Body of pancreas (tissue), 4 donors: ENCODE measurements at regions not wholly inside any gene's neighbourhood (a gene's known extent, or its start where the extent isn't known, plus 50 kb on each side); places are given as distances from the start of the nearest gene placed in this dataset.

ENCODE experiments used
- POLR2A ChIP-seq, 3 donors: fragments of 450-650 bp; IDR thresholded peaks; one replicate each; pipeline ENCODE4 v1.6.1; 2016; ENCODE audit warnings: antibody characterized with exemption in 3 of 3, mild to moderate bottlenecking in 2 of 3
- TF ChIP-seq, protein P1 (sequence below), 7 experiments: fragments of 450-650 bp in 4 of 7; fragments of 200-600 bp in 3 of 7; sonication (generic) in 3 of 7; IDR thresholded peaks; one replicate each; pipeline ENCODE4 v1.5.1; 2016 to 2019; ENCODE audit warnings: antibody characterized with exemption in 7 of 7

DNA sequence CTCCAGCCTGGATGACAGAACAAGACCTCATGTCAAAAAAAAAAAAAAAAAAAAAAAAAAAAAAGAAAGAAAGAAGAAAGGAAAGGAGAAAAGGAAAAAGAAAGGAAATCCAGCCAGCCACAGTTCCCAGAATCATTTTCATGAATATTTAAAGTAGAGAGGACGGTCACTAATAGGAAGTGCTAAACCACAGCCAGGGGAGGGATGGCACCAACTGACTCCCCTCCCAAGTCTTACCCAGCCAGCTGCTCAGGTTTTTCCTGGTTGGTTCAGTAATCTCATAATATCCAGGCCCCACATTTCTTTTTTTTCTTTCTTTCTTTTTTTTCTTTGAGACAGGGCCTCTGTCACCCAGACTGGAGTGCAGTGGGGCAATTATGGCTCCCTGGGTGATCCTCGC, 63.9 kb upstream of the AK4 start:
- no peak for TF ChIP-seq POLR2A (IDR thresholded peaks at IDR 0.05)
- TF ChIP-seq, protein P1, sequence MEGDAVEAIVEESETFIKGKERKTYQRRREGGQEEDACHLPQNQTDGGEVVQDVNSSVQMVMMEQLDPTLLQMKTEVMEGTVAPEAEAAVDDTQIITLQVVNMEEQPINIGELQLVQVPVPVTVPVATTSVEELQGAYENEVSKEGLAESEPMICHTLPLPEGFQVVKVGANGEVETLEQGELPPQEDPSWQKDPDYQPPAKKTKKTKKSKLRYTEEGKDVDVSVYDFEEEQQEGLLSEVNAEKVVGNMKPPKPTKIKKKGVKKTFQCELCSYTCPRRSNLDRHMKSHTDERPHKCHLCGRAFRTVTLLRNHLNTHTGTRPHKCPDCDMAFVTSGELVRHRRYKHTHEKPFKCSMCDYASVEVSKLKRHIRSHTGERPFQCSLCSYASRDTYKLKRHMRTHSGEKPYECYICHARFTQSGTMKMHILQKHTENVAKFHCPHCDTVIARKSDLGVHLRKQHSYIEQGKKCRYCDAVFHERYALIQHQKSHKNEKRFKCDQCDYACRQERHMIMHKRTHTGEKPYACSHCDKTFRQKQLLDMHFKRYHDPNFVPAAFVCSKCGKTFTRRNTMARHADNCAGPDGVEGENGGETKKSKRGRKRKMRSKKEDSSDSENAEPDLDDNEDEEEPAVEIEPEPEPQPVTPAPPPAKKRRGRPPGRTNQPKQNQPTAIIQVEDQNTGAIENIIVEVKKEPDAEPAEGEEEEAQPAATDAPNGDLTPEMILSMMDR (IDR thresholded peaks at IDR 0.05): no peak
